IPS-18a (cell line): ENCODE measurements at regions not wholly inside any gene's neighbourhood (a gene's known extent, or its start where the extent isn't known, plus 50 kb on each side); places are given as distances from the start of the nearest gene placed in this dataset.

Source experiments
- H3K27ac ChIP-seq: one replicate; pipeline ENCODE4 v1.5.1; 2013; ENCODE audit warnings: low read length
- H3K27me3 ChIP-seq: one replicate; pipeline ENCODE4 v1.6.1; 2013; ENCODE audit warnings: mild to moderate bottlenecking, low read length; ENCODE audit not compliant: control insufficient read depth, insufficient read depth
- H3K36me3 ChIP-seq: one replicate; pipeline ENCODE4 v1.6.1; 2013; ENCODE audit warnings: low read depth, low read length; ENCODE audit not compliant: control insufficient read depth
- H3K4me1 ChIP-seq: one replicate; pipeline ENCODE4 v1.6.1; 2013; ENCODE audit warnings: low read depth, low read length; ENCODE audit not compliant: control insufficient read depth
- H3K4me3 ChIP-seq: one replicate; pipeline ENCODE4 v1.5.1; 2013; ENCODE audit warnings: low read length
- H3K9ac ChIP-seq: one replicate; pipeline ENCODE4 v1.6.1; 2013; ENCODE audit warnings: mild to moderate bottlenecking, low read length, moderate library complexity
- H3K9me3 ChIP-seq: one replicate; pipeline ENCODE4 v1.6.1; 2013; ENCODE audit warnings: low read depth, low read length; ENCODE audit not compliant: control insufficient read depth

DNA sequence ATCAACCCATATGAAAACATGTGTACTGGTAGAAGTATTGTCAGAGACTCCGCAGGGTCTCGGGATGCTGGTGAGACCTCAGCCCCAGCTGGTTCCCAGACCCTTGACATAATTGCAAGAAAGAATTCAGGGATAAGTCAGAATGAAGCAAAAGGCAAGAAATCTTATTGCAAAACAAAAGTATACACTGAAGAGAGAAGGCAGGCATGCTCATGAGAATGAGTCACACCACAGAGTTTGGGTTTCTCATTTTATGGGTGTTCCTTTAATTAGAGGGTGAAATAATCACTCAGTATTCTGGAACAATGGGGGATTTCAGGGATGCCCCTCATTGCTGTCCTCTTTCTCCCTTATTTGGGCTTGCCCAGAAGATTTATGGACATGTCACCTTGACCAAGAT, 1423.8 kb upstream of the MIR17HG start:
- no peak overlapping the region for H3K9ac ChIP-seq
- H3K4me3 ChIP-seq: no peak overlapping the region
- H3K36me3 ChIP-seq: no peaks in the 10 kb centered on the region
- H3K27ac ChIP-seq: no peak overlapping the region
- no peaks in the 10 kb centered on the region for H3K4me1 ChIP-seq
- no peaks in the 10 kb centered on the region for H3K9me3 ChIP-seq
- no peaks in the 10 kb centered on the region for H3K27me3 ChIP-seq

GRCh38 chr13:89925107-89925506, 1422.4 kb upstream of the MIR17HG start:
- Histone ChIP-seq H3K4me1 (no peaks in the 10 kb centered on the region), H3K4me3 (no peak overlapping the region), H3K27me3 (no peaks in the 10 kb centered on the region), H3K27ac (no peak overlapping the region), H3K9ac (no peak overlapping the region), H3K9me3 (no peaks in the 10 kb centered on the region), H3K36me3 (no peaks in the 10 kb centered on the region)

DNA sequence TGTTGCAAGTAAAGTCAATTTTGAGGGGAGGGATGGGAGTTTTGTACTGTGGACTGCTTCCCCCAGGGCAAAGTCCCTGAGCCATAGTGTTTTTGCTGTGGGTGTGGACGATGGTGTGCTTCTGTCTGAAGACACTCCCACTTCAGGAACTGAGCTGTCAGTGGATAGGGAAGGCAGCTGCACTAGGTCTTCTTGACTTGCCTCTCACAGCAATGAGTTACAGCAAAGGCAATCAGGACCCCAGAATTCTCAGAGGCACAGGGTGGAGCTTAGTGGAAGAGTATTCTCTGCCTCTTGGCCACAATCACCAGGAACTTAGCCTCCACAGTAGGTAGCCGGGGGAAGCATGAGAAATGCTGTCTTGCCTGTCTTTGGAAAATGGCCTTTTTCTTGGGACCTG, 1416.6 kb upstream of the MIR17HG start:
- Histone ChIP-seq H3K36me3 (no peaks in the 10 kb centered on the region), H3K9ac (no peak overlapping the region), H3K4me1 (no peaks in the 10 kb centered on the region), H3K9me3 (no peaks in the 10 kb centered on the region), H3K27me3 (no peaks in the 10 kb centered on the region), H3K27ac (no peak overlapping the region), H3K4me3 (no peak overlapping the region)

DNA sequence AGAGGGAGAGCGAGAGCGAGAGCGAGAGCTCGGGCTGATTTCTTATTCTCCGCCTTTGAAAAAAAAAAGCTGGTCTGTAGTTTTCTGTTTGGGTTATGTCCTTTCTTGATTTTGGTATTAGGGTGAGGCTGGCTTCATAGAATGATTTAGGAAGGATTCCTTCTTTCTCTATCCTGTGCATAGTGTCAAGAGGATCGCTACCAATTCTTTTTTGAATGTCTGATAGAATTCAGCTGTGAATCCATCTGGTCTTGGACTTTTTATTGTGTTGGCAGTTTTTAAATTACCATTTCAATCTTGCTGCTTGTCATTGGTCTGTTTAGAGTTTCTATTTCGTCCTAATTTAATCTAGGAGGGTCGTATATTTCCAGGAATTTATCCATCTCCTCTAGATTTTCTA, 1414.6 kb upstream of the MIR17HG start:
- no peak overlapping the region for H3K9ac ChIP-seq
- H3K4me1 ChIP-seq: no peaks in the 10 kb centered on the region
- H3K4me3 ChIP-seq: no peak overlapping the region
- no peak overlapping the region for H3K27ac ChIP-seq
- no peaks in the 10 kb centered on the region for H3K36me3 ChIP-seq
- no peaks in the 10 kb centered on the region for H3K9me3 ChIP-seq
- no peaks in the 10 kb centered on the region for H3K27me3 ChIP-seq

GRCh38 chr13:89936256-89936655, 1411.2 kb upstream of the MIR17HG start:
- no peaks in the 10 kb centered on the region for H3K36me3 ChIP-seq
- no peaks in the 10 kb centered on the region for H3K9me3 ChIP-seq
- H3K27me3 ChIP-seq: no peaks in the 10 kb centered on the region
- no peak overlapping the region for H3K27ac ChIP-seq
- H3K9ac ChIP-seq: no peak overlapping the region
- no peak overlapping the region for H3K4me3 ChIP-seq
- H3K4me1 ChIP-seq: no peaks in the 10 kb centered on the region

DNA sequence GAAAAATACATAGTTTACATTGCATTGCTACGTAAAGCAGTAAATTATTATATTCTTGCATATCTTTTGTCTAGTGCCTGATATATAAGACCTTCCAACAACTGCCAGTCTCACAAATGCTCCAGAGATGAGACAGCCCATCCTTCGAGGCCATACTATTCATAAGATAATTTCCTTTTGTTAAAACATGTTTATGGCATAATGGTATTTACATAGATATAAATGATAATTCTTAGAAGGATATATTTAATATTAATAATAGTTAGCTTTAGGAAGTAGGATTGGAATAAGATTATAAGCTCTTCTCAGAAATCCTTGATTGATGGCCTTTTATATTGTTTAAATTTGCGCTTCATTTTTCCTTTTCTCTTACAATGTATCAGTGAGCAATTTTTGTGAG, 1410.1 kb upstream of the MIR17HG start:
- Histone ChIP-seq H3K27ac (no peak overlapping the region), H3K9me3 (no peaks in the 10 kb centered on the region), H3K27me3 (no peaks in the 10 kb centered on the region), H3K9ac (no peak overlapping the region), H3K4me1 (no peaks in the 10 kb centered on the region), H3K36me3 (no peaks in the 10 kb centered on the region), H3K4me3 (no peak overlapping the region)

GRCh38 chr13:89940383-89940782, 1407.1 kb upstream of the MIR17HG start:
- Histone ChIP-seq H3K36me3 (no peaks in the 10 kb centered on the region), H3K9me3 (no peaks in the 10 kb centered on the region), H3K9ac (no peak overlapping the region), H3K27me3 (no peaks in the 10 kb centered on the region), H3K4me3 (no peak overlapping the region), H3K4me1 (no peaks in the 10 kb centered on the region), H3K27ac (no peak overlapping the region)

DNA sequence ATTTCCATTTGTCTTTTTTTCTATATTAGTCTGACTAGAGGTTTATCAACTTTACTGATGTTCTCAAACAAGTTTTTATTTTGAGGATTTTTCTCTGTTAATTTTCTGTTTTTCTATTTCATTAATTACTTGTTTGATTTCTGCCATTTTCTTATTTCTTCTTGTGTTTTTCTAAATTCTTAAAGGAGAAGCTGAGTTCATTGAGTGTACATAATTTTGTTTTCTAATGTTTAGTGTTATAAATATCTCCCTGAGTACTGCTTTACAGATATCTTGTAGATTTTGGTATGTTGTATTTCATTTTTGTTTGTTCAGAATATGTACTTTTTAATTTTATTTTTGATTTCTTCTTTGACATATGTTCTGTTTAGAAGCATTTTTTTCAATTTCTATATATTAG, 1404.3 kb upstream of the MIR17HG start:
- no peaks in the 10 kb centered on the region for H3K4me1 ChIP-seq
- no peaks in the 10 kb centered on the region for H3K36me3 ChIP-seq
- no peak overlapping the region for H3K27ac ChIP-seq
- no peak overlapping the region for H3K9ac ChIP-seq
- no peaks in the 10 kb centered on the region for H3K9me3 ChIP-seq
- H3K27me3 ChIP-seq: no peaks in the 10 kb centered on the region
- no peak overlapping the region for H3K4me3 ChIP-seq

- Histone ChIP-seq H3K9me3 (no peaks in the 10 kb centered on the region), H3K4me3 (no peak overlapping the region), H3K9ac (no peak overlapping the region), H3K27me3 (no peaks in the 10 kb centered on the region), H3K27ac (no peak overlapping the region), H3K36me3 (no peaks in the 10 kb centered on the region), H3K4me1 (no peaks in the 10 kb centered on the region)
Measured at GRCh38 chr13:89950225-89950624, 1397.3 kb upstream of the MIR17HG start.

- Histone ChIP-seq H3K4me1 (no peaks in the 10 kb centered on the region), H3K27me3 (no peaks in the 10 kb centered on the region), H3K9me3 (no peaks in the 10 kb centered on the region), H3K4me3 (no peak overlapping the region), H3K9ac (no peak overlapping the region), H3K27ac (no peak overlapping the region), H3K36me3 (no peaks in the 10 kb centered on the region)
Measured at GRCh38 chr13:89951341-89951740, 1396.1 kb upstream of the MIR17HG start.

GRCh38 chr13:89953581-89953980, 1393.9 kb upstream of the MIR17HG start:
- no peaks in the 10 kb centered on the region for H3K9me3 ChIP-seq
- no peaks in the 10 kb centered on the region for H3K36me3 ChIP-seq
- no peaks in the 10 kb centered on the region for H3K4me1 ChIP-seq
- no peak overlapping the region for H3K27ac ChIP-seq
- H3K4me3 ChIP-seq: no peak overlapping the region
- no peaks in the 10 kb centered on the region for H3K27me3 ChIP-seq
- H3K9ac ChIP-seq: no peak overlapping the region

GRCh38 chr13:89955773-89956172, 1391.7 kb upstream of the MIR17HG start:
- Histone ChIP-seq H3K36me3 (no peaks in the 10 kb centered on the region), H3K27ac (no peak overlapping the region), H3K4me3 (no peak overlapping the region), H3K9me3 (no peaks in the 10 kb centered on the region), H3K9ac (no peak overlapping the region), H3K27me3 (no peaks in the 10 kb centered on the region), H3K4me1 (no peaks in the 10 kb centered on the region)
